ENCODE measurements at regions not wholly inside any gene's neighbourhood (a gene's known extent, or its start where the extent isn't known, plus 50 kb on each side); places are given as distances from the start of the nearest gene placed in this dataset.
"Not testable (repeated sequence)": the region's sequence is repeated elsewhere in the genome, so short reads cannot be mapped to it uniquely, and the experiment has no call there.

GRCh38 chr2:146547236-146547635 lies 1297.6 kb upstream of the ACVR2A start:
- no peak overlapping the region for H3K27ac ChIP-seq (replicated peaks)
- no peak for TF ChIP-seq SPI1 (IDR thresholded peaks at IDR 0.05; ENCODE audit: borderline replicate concordance, low read depth)

GRCh38 chr2:146544701-146545100 lies 1300.1 kb upstream of the ACVR2A start:
- TF ChIP-seq, protein P1, sequence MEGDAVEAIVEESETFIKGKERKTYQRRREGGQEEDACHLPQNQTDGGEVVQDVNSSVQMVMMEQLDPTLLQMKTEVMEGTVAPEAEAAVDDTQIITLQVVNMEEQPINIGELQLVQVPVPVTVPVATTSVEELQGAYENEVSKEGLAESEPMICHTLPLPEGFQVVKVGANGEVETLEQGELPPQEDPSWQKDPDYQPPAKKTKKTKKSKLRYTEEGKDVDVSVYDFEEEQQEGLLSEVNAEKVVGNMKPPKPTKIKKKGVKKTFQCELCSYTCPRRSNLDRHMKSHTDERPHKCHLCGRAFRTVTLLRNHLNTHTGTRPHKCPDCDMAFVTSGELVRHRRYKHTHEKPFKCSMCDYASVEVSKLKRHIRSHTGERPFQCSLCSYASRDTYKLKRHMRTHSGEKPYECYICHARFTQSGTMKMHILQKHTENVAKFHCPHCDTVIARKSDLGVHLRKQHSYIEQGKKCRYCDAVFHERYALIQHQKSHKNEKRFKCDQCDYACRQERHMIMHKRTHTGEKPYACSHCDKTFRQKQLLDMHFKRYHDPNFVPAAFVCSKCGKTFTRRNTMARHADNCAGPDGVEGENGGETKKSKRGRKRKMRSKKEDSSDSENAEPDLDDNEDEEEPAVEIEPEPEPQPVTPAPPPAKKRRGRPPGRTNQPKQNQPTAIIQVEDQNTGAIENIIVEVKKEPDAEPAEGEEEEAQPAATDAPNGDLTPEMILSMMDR (IDR thresholded peaks at IDR 0.05; ENCODE audit: insufficient read depth, low read length) = no peak
- TF ChIP-seq REST (IDR thresholded peaks at IDR 0.05; ENCODE audit: insufficient replicate concordance, low read depth) = no peak
- Histone ChIP-seq H3K27ac (replicated peaks) (no peak overlapping the region), H3K4me3 (replicated peaks; ENCODE audit: insufficient read depth, low read length) (no peak overlapping the region), H3K27me3 (ENCODE audit: insufficient read depth, poor library complexity, severe bottlenecking) (no peaks in the 10 kb centered on the region)
- DNase-seq (ENCODE audit: low read depth in 1 of 2, low spot score in 1 of 2) = no peak

More at GRCh38 chr2:146547236-146547635, 1297.6 kb upstream of the ACVR2A start:
- Histone ChIP-seq H3K27me3 (ENCODE audit: insufficient read depth, poor library complexity, severe bottlenecking) (no peaks in the 10 kb centered on the region), H3K4me3 (replicated peaks; ENCODE audit: insufficient read depth, low read length) (no peak overlapping the region)
- no peak for DNase-seq (ENCODE audit: low read depth in 1 of 2, low spot score in 1 of 2)

DNA sequence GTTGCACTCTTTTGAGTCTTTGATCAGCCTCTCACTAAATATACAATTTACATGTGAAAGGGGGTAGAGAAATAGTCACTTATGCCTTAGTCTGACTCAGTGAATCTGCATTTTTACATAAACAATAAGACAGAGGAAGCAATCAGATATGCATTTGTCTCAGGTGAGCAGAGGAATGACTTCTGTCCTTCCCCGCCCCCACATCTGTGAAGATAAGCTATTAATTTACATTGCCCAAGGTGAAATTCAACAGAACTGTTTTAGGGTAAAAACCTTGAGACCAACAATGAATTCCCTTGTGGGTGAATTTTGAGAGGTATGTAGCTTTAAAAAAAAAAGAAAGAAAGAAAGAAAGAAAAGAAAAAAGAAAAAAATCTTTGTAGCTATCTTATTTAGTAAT lies 1302.9 kb upstream of the ACVR2A start:
- DNase-seq (ENCODE audit: low read depth in 1 of 2, low spot score in 1 of 2) = no peak
- Histone ChIP-seq H3K27ac (replicated peaks) (no peak overlapping the region), H3K4me3 (replicated peaks; ENCODE audit: insufficient read depth, low read length) (no peak overlapping the region), H3K27me3 (ENCODE audit: insufficient read depth, poor library complexity, severe bottlenecking) (no peaks in the 10 kb centered on the region)
- TF ChIP-seq GABPA (IDR thresholded peaks at IDR 0.05; ENCODE audit: low read depth) (no peak), REST (IDR thresholded peaks at IDR 0.05; ENCODE audit: insufficient replicate concordance, low read depth) (no peak), SPI1 (IDR thresholded peaks at IDR 0.05; ENCODE audit: borderline replicate concordance, low read depth) (no peak), POLR2AphosphoS5 (IDR thresholded peaks at IDR 0.05; ENCODE audit: low read depth) (no peak)
- TF ChIP-seq, protein P1 (IDR thresholded peaks at IDR 0.05; ENCODE audit: insufficient read depth, low read length) = no peak

- no peak overlapping the region for H3K27ac ChIP-seq (replicated peaks)
- TF ChIP-seq SPI1 (IDR thresholded peaks at IDR 0.05; ENCODE audit: borderline replicate concordance, low read depth) (no peak), GABPA (IDR thresholded peaks at IDR 0.05; ENCODE audit: low read depth) (no peak), REST (IDR thresholded peaks at IDR 0.05; ENCODE audit: insufficient replicate concordance, low read depth) (no peak), POLR2AphosphoS5 (IDR thresholded peaks at IDR 0.05; ENCODE audit: low read depth) (no peak)
- TF ChIP-seq, protein P1 (IDR thresholded peaks at IDR 0.05; ENCODE audit: insufficient read depth, low read length) = no peak
- H3K27me3 ChIP-seq (ENCODE audit: insufficient read depth, poor library complexity, severe bottlenecking) = no peaks in the 10 kb centered on the region
- H3K4me3 ChIP-seq (replicated peaks; ENCODE audit: insufficient read depth, low read length) = no peak overlapping the region
- DNase-seq (ENCODE audit: low read depth in 1 of 2, low spot score in 1 of 2) = no peak
Measured at GRCh38 chr2:146540271-146540932, 1304.4 kb upstream of the ACVR2A start.

- DNase-seq (ENCODE audit: low read depth in 1 of 2, low spot score in 1 of 2); H3K27me3 ChIP-seq (ENCODE audit: insufficient read depth, poor library complexity, severe bottlenecking); H3K27ac ChIP-seq (replicated peaks); H3K4me3 ChIP-seq (replicated peaks; ENCODE audit: insufficient read depth, low read length): not testable (repeated sequence)
Measured at GRCh38 chr2:146539739-146540138, 1305.1 kb upstream of the ACVR2A start.

Data from HL-60 (cell line).